SK-N-SH (cell line): ENCODE measurements at regions not wholly inside any gene's neighbourhood (a gene's known extent, or its start where the extent isn't known, plus 50 kb on each side); places are given as distances from the start of the nearest gene placed in this dataset.

Experiments used
- CTCF ChIA-PET: fragments of 300-600, 350-600 bp; formaldehyde crosslinking; extraction: SDS; loops from one replicate; lab custom pipeline; 2021; lab: Yijun Ruan, JAX
- POLR2A ChIA-PET: fragments of 350-600 bp; sonication (Branson Sonifier 250); formaldehyde crosslinking; extraction: SDS; loops from one replicate; lab custom pipeline; 2020; ENCODE audit warnings: antibody characterized with exemption, inconsistent platforms; lab: Yijun Ruan, JAX
- DNase-seq: peaks from one replicate; pipeline ENCODE4 v3.0.0; 2012
- H2AFZ ChIP-seq: fragments of 200-600 bp; sonication (generic); 2 replicates; pipeline ENCODE4 v1.8.1; 2016; ENCODE audit warnings: antibody characterized with exemption, mild to moderate bottlenecking, low read depth
- H3F3A ChIP-seq: fragments of 200-600 bp; sonication (generic); replicated peaks from 2 replicates; pipeline ENCODE3; 2016; ENCODE audit warnings: antibody characterized with exemption, mild to moderate bottlenecking; ENCODE audit not compliant: insufficient read depth
- H3K27ac ChIP-seq, 2 experiments: fragments of 200-500 bp in 1 of 2; fragments of 200-600 bp in 1 of 2; sonication (Bioruptor generic) in 1 of 2; sonication (generic), shearing (Covaris generic) in 1 of 2; 2 replicates each; pipeline versions ENCODE4 v1.5.1 to v1.6.1; 2014 to 2016; ENCODE audit warnings: low read depth in 2 of 2, inconsistent platforms in 1 of 2, low read length in 1 of 2, mild to moderate bottlenecking in 1 of 2, mixed read lengths in 1 of 2
- H3K27me3 ChIP-seq: fragments of 200-600 bp; sonication (generic), shearing (Covaris generic); 2 replicates; pipeline ENCODE4 v1.6.1; 2016; ENCODE audit warnings: mixed run types; ENCODE audit not compliant: insufficient read depth
- H3K36me3 ChIP-seq, 2 experiments: fragments of 200-500 bp in 1 of 2; fragments of 200-600 bp in 1 of 2; sonication (Bioruptor generic) in 1 of 2; sonication (generic) in 1 of 2; replicated peaks in 1 of 2; 2 replicates each; pipeline versions ENCODE3 to v1.5.1; 2014 to 2016; ENCODE audit warnings: low read length in 1 of 2, mild to moderate bottlenecking in 1 of 2; ENCODE audit not compliant: insufficient read depth in 2 of 2, control insufficient read depth in 1 of 2
- H3K4me1 ChIP-seq, 2 experiments: fragments of 200-500 bp in 1 of 2; fragments of 200-600 bp in 1 of 2; sonication (Bioruptor generic) in 1 of 2; sonication (generic), shearing (Covaris generic) in 1 of 2; 2 replicates each; pipeline versions ENCODE4 v1.5.1 to v1.6.1; 2014 to 2016; ENCODE audit warnings: low read depth in 1 of 2, low read length in 1 of 2, mixed run types in 1 of 2; ENCODE audit not compliant: insufficient read depth in 2 of 2, control insufficient read depth in 1 of 2
- H3K4me2 ChIP-seq: fragments of 200-600 bp; sonication (generic), shearing (Covaris generic); 2 replicates; pipeline ENCODE4 v1.6.1; 2017; ENCODE audit warnings: mixed run types
- H3K4me3 ChIP-seq, 2 experiments: fragments of 200-500 bp in 1 of 2; fragments of 200-600 bp in 1 of 2; sonication (Bioruptor generic) in 1 of 2; sonication (generic), shearing (Covaris generic) in 1 of 2; 2 replicates each; pipeline versions ENCODE4 v1.5.1 to v1.8.1; 2014 to 2016; ENCODE audit warnings: low read depth in 2 of 2, inconsistent platforms in 1 of 2, low read length in 1 of 2, mild to moderate bottlenecking in 1 of 2, mixed read lengths in 1 of 2, moderate library complexity in 1 of 2
- H3K79me2 ChIP-seq: fragments of 200-600 bp; sonication (generic); 2 replicates; pipeline ENCODE4 v1.8.1; 2017; ENCODE audit warnings: mild to moderate bottlenecking; ENCODE audit not compliant: insufficient read depth
- H3K9ac ChIP-seq: fragments of 200-600 bp; sonication (generic); 2 replicates; pipeline ENCODE4 v1.6.1; 2017; ENCODE audit warnings: mixed run types
- H3K9me2 ChIP-seq: fragments of 200-600 bp; sonication (generic); 2 replicates; pipeline ENCODE4 v1.6.1; 2017; ENCODE audit warnings: mixed run types
- H3K9me3 ChIP-seq: fragments of 200-600 bp; sonication (generic); 2 replicates; pipeline ENCODE4 v1.6.1; 2017; ENCODE audit warnings: mixed run types, mild to moderate bottlenecking, moderate library complexity
- H4K20me1 ChIP-seq: fragments of 200-600 bp; sonication (generic); 2 replicates; pipeline ENCODE4 v1.6.1; 2017; ENCODE audit warnings: mild to moderate bottlenecking, mixed run types; ENCODE audit not compliant: insufficient read depth
- CHD2 ChIP-seq: fragments of 150-350 bp; IDR thresholded peaks from 2 replicates; pipeline ENCODE4 v1.6.1; 2018; ENCODE audit warnings: low read length; ENCODE audit not compliant: partially characterized antibody
- ELF1 ChIP-seq: IDR thresholded peaks from 2 replicates; pipeline ENCODE4 v1.4.0; 2012
- FOSL2 ChIP-seq: IDR thresholded peaks from 2 replicates; pipeline ENCODE4 v1.4.0; 2012; ENCODE audit warnings: low read depth, mild to moderate bottlenecking, moderate library complexity, borderline replicate concordance
- GABPA ChIP-seq: IDR thresholded peaks from 2 replicates; pipeline ENCODE4 v1.4.0; 2012; ENCODE audit warnings: low read depth, mild to moderate bottlenecking
- GATA2 ChIP-seq: sonication (generic); formaldehyde crosslinking; IDR thresholded peaks from 2 replicates; pipeline ENCODE4 v1.5.0; 2020; ENCODE audit warnings: mild to moderate bottlenecking, missing genetic modification reagents
- JUND ChIP-seq: IDR thresholded peaks from 2 replicates; pipeline ENCODE4 v1.4.0; 2012
- NFIC ChIP-seq: IDR thresholded peaks from 2 replicates; pipeline ENCODE4 v1.4.0; 2012; ENCODE audit warnings: borderline replicate concordance
- NRF1 ChIP-seq: IDR thresholded peaks from 2 replicates; pipeline ENCODE4 v1.6.1; 2012; ENCODE audit warnings: low read depth, mild to moderate bottlenecking, low read length
- PBX3 ChIP-seq: IDR thresholded peaks from 2 replicates; pipeline ENCODE4; 2012
- POLR2AphosphoS5 ChIP-seq: IDR thresholded peaks from 2 replicates; pipeline ENCODE4 v1.6.1; 2012; ENCODE audit warnings: low read depth, low read length
- RAD21 ChIP-seq: IDR thresholded peaks from 2 replicates; pipeline ENCODE4 v1.6.1; 2012; ENCODE audit warnings: mild to moderate bottlenecking, low read length
- RCOR1 ChIP-seq: fragments of 150-350 bp; IDR thresholded peaks from 2 replicates; pipeline ENCODE4 v1.6.1; 2017; ENCODE audit warnings: antibody characterized with exemption, low read length
- REST ChIP-seq: IDR thresholded peaks from 2 replicates; pipeline ENCODE4 v1.6.1; 2012; ENCODE audit warnings: mild to moderate bottlenecking, low read depth, low read length, moderate library complexity
- RFX5 ChIP-seq: IDR thresholded peaks from 2 replicates; pipeline ENCODE4 v1.6.1; 2012; ENCODE audit warnings: mild to moderate bottlenecking, improper control_type of control experiment, low read length
- SMC3 ChIP-seq: IDR thresholded peaks from 2 replicates; pipeline ENCODE4 v1.6.1; 2012; ENCODE audit warnings: low read depth, low read length, improper control_type of control experiment
- TEAD4 ChIP-seq: IDR thresholded peaks from 2 replicates; pipeline ENCODE4 v1.4.0; 2012; ENCODE audit warnings: mild to moderate bottlenecking, borderline replicate concordance; ENCODE audit not compliant: insufficient read depth
- YY1 ChIP-seq: IDR thresholded peaks from 2 replicates; pipeline ENCODE4 v1.4.0; 2012; ENCODE audit warnings: low read depth, mild to moderate bottlenecking
- WGBS: methylation state at CpG from one replicate; pipeline ENCODE4 v1.1.6; 2017; ENCODE audit warnings: low lambda C conversion rate; 5-methylcytosine and 5-hydroxymethylcytosine counted together
- TF ChIP-seq, protein P1 (sequence below): IDR thresholded peaks from 2 replicates; pipeline ENCODE4 v1.4.0; 2012; ENCODE audit warnings: low read depth, borderline replicate concordance
- TF ChIP-seq, protein P2 (sequence below): fragments of 150-350 bp; IDR thresholded peaks from 2 replicates; pipeline ENCODE4 v1.6.1; 2017; ENCODE audit warnings: antibody characterized with exemption, low read length, low read depth, borderline replicate concordance
- TF ChIP-seq, protein P3 (sequence below): fragments of 150-350 bp; IDR thresholded peaks from 2 replicates; pipeline ENCODE4 v1.6.1; 2016; ENCODE audit warnings: mild to moderate bottlenecking, low read depth, low read length

GRCh38 chr1:166527752-166528151 is 311.5 kb upstream of the POGK start:
- CTCF ChIA-PET = interaction anchor here (1.1 to 1.5 kb wide), 3 partner anchors 9 to 49 kb away, joined by 3 to 5 read pairs (median 4); no protein-coding TSS in a partner anchor
- no peak overlapping the region for H3K27ac ChIP-seq
- no peaks in the 10 kb centered on the region for H3K27me3 ChIP-seq
- H3K4me2 ChIP-seq = no peak overlapping the region
- H3F3A ChIP-seq = no peaks in the 10 kb centered on the region
- H3K4me3 ChIP-seq = no peak overlapping the region
- TF ChIP-seq PBX3 (no peak), GATA2 (CRISPR knock-in tag) (no peak), POLR2AphosphoS5 (no peak), RAD21 (no peak), CHD2 (no peak), SMC3 (no peak), ELF1 (no peak), JUND (no peak)
- TF ChIP-seq, protein P1, sequence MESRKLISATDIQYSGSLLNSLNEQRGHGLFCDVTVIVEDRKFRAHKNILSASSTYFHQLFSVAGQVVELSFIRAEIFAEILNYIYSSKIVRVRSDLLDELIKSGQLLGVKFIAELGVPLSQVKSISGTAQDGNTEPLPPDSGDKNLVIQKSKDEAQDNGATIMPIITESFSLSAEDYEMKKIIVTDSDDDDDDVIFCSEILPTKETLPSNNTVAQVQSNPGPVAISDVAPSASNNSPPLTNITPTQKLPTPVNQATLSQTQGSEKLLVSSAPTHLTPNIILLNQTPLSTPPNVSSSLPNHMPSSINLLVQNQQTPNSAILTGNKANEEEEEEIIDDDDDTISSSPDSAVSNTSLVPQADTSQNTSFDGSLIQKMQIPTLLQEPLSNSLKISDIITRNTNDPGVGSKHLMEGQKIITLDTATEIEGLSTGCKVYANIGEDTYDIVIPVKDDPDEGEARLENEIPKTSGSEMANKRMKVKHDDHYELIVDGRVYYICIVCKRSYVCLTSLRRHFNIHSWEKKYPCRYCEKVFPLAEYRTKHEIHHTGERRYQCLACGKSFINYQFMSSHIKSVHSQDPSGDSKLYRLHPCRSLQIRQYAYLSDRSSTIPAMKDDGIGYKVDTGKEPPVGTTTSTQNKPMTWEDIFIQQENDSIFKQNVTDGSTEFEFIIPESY = no peak
- TF ChIP-seq, protein P2, sequence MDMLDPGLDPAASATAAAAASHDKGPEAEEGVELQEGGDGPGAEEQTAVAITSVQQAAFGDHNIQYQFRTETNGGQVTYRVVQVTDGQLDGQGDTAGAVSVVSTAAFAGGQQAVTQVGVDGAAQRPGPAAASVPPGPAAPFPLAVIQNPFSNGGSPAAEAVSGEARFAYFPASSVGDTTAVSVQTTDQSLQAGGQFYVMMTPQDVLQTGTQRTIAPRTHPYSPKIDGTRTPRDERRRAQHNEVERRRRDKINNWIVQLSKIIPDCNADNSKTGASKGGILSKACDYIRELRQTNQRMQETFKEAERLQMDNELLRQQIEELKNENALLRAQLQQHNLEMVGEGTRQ = no peak
- TF ChIP-seq, protein P3, sequence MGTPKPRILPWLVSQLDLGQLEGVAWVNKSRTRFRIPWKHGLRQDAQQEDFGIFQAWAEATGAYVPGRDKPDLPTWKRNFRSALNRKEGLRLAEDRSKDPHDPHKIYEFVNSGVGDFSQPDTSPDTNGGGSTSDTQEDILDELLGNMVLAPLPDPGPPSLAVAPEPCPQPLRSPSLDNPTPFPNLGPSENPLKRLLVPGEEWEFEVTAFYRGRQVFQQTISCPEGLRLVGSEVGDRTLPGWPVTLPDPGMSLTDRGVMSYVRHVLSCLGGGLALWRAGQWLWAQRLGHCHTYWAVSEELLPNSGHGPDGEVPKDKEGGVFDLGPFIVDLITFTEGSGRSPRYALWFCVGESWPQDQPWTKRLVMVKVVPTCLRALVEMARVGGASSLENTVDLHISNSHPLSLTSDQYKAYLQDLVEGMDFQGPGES = no peak
- H3K4me1 ChIP-seq = no peaks in the 10 kb centered on the region
- H3K36me3 ChIP-seq = no peaks in the 10 kb centered on the region
- DNase-seq = no peak
- H3K9ac ChIP-seq = no peak overlapping the region
- H3K9me3 ChIP-seq = 0 out of 2 replicates have a peak, but pooled peaks cover 4% of the 10 kb centered on the region
- no peak overlapping the region for H2AFZ ChIP-seq
- H3K9me2 ChIP-seq = no peaks in the 10 kb centered on the region
- POLR2A ChIA-PET = no interaction called here
- no peaks in the 10 kb centered on the region for H4K20me1 ChIP-seq
- H3K79me2 ChIP-seq = no peaks in the 10 kb centered on the region
- 4% methylated on average over 2 of the region's 2 CpGs for WGBS

GRCh38 chr1:166538646-166539045 is 300.6 kb upstream of the POGK start:
- CTCF ChIA-PET = interaction anchor here (0.7 kb wide), 1 partner anchor 367 kb away, joined by 3 read pairs; no protein-coding TSS in a partner anchor
- Histone ChIP-seq H3K27ac (no peak overlapping the region), H3F3A (no peaks in the 10 kb centered on the region), H3K9me2 (no peaks in the 10 kb centered on the region), H3K9me3 (peaks cover 4% of the 10 kb centered on the region; the same call in 1 of the 2 replicates), H3K4me1 (no peaks in the 10 kb centered on the region), H2AFZ (no peak overlapping the region), H3K27me3 (no peaks in the 10 kb centered on the region), H4K20me1 (no peaks in the 10 kb centered on the region), H3K79me2 (no peaks in the 10 kb centered on the region), H3K36me3 (no peaks in the 10 kb centered on the region), H3K9ac (no peak overlapping the region), H3K4me2 (no peak overlapping the region), H3K4me3 (no peak overlapping the region)
- WGBS = 3% methylated on average over 1 of the region's 1 CpG
- DNase-seq = no peak
- POLR2A ChIA-PET = no interaction called here
- TF ChIP-seq NRF1 (no peak), RCOR1 (no peak), FOSL2 (no peak), GABPA (no peak), RAD21 (no peak), RFX5 (no peak), REST (no peak), YY1 (no peak), GATA2 (CRISPR knock-in tag) (no peak), NFIC (no peak), POLR2AphosphoS5 (no peak), JUND (no peak), TEAD4 (no peak)
